GM12892 (cell line): ENCODE measurements at regions not wholly inside any gene's neighbourhood (a gene's known extent, or its start where the extent isn't known, plus 50 kb on each side); places are given as distances from the start of the nearest gene placed in this dataset.

Experiments used
- POLR2A ChIP-seq: IDR thresholded peaks from 2 replicates; pipeline ENCODE4 v1.6.1; 2011; ENCODE audit warnings: low read depth, low read length, control low read depth
- POLR2AphosphoS5 ChIP-seq: IDR thresholded peaks from 2 replicates; pipeline ENCODE4 v1.6.1; 2011; ENCODE audit warnings: low read depth, low read length, control low read depth
- TAF1 ChIP-seq: IDR thresholded peaks from 2 replicates; pipeline ENCODE4 v1.6.1; 2011; ENCODE audit warnings: low read depth, mild to moderate bottlenecking, control low read depth, low read length, borderline replicate concordance

DNA sequence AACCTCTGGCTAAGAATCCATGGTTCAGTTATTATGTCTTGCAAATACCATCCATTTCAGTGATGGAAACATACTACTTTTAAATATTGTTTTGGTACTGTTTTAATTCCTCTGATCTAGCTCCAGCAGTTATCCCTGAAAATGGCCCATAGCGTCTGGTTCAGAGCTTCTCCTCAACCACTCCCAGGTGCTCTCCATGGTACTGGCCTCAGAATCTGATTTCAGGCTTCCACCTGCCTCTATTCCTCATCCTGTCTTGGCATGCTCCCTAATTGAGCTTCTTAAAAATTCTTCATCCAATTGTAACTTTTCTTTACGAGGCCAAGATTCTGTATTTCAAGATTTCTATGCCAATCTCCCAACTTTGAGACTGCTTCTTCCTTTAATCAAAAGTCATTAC lies 236.3 kb downstream of the HTR7 start:
- TF ChIP-seq POLR2A (no peak), POLR2AphosphoS5 (no peak), TAF1 (no peak)
